ENCODE measurements at regions not wholly inside any gene's neighbourhood (a gene's known extent, or its start where the extent isn't known, plus 50 kb on each side); places are given as distances from the start of the nearest gene placed in this dataset.
"Not testable (repeated sequence)": the region's sequence is repeated elsewhere in the genome, so short reads cannot be mapped to it uniquely, and the experiment has no call there.

- ChIA-PET POLR2A (no interaction called here), CTCF (no interaction called here)
- H3K27me3 Mint-ChIP-seq (ENCODE audit: insufficient read depth, unreplicated experiment) = peaks cover 42% of the 10 kb centered on the region
- no TSS peak for BruUV-seq (replicated peaks)
- H3K27ac Mint-ChIP-seq (ENCODE audit: low read depth, unreplicated experiment) = no peak overlapping the region
- H3K36me3 Mint-ChIP-seq (ENCODE audit: insufficient read depth, unreplicated experiment) = no peaks in the 10 kb centered on the region
- DNase-seq (ENCODE audit: unreplicated experiment) = no peak
- TF ChIP-seq CTCF (IDR thresholded peaks at IDR 0.05; ENCODE audit: unreplicated experiment) = no peak
- H3K4me3 Mint-ChIP-seq (ENCODE audit: unreplicated experiment) = no peak overlapping the region
- intact Hi-C loops (cut with micrococcal nuclease) = no loop called here
- no peaks in the 10 kb centered on the region for H3K4me1 Mint-ChIP-seq (ENCODE audit: insufficient read depth, unreplicated experiment)
- H3K9me3 Mint-ChIP-seq (ENCODE audit: unreplicated experiment) = no peaks in the 10 kb centered on the region
These were observed 105.6 kb upstream of the ALDH3B2 start for GRCh38 chr11:67780056-67780455.

GRCh38 chr11:67779189-67779875 is 104.9 kb upstream of the ALDH3B2 start:
- H3K4me1 Mint-ChIP-seq (ENCODE audit: insufficient read depth, unreplicated experiment); H3K36me3 Mint-ChIP-seq (ENCODE audit: insufficient read depth, unreplicated experiment); intact Hi-C loops (cut with micrococcal nuclease); DNase-seq (ENCODE audit: unreplicated experiment); H3K9me3 Mint-ChIP-seq (ENCODE audit: unreplicated experiment); H3K27ac Mint-ChIP-seq (ENCODE audit: low read depth, unreplicated experiment); CTCF ChIA-PET; POLR2A ChIA-PET; H3K4me3 Mint-ChIP-seq (ENCODE audit: unreplicated experiment); BruUV-seq (replicated peaks): not testable (repeated sequence)
- H3K27me3 Mint-ChIP-seq (ENCODE audit: insufficient read depth, unreplicated experiment) = peaks cover 49% of the 10 kb centered on the region

GRCh38 chr11:67776852-67777520 is 102.6 kb upstream of the ALDH3B2 start:
- H3K27me3 Mint-ChIP-seq (ENCODE audit: insufficient read depth, unreplicated experiment) = peaks cover 72% of the 10 kb centered on the region

GRCh38 chr11:67774175-67774574 is 99.8 kb upstream of the ALDH3B2 start:
- H3K9me3 Mint-ChIP-seq (ENCODE audit: unreplicated experiment); H3K36me3 Mint-ChIP-seq (ENCODE audit: insufficient read depth, unreplicated experiment); POLR2A ChIA-PET; intact Hi-C loops (cut with micrococcal nuclease); DNase-seq (ENCODE audit: unreplicated experiment); CTCF ChIA-PET; H3K4me1 Mint-ChIP-seq (ENCODE audit: insufficient read depth, unreplicated experiment); BruUV-seq (replicated peaks); H3K27ac Mint-ChIP-seq (ENCODE audit: low read depth, unreplicated experiment); H3K4me3 Mint-ChIP-seq (ENCODE audit: unreplicated experiment): not testable (repeated sequence)
- peaks cover 67% of the 10 kb centered on the region for H3K27me3 Mint-ChIP-seq (ENCODE audit: insufficient read depth, unreplicated experiment)

More at GRCh38 chr11:67776852-67777520, 102.6 kb upstream of the ALDH3B2 start:
- H3K27ac Mint-ChIP-seq (ENCODE audit: low read depth, unreplicated experiment) = no peak overlapping the region
- no peaks in the 10 kb centered on the region for H3K4me1 Mint-ChIP-seq (ENCODE audit: insufficient read depth, unreplicated experiment)
- ChIA-PET POLR2A (interaction anchor here (0.7 kb wide), 1 partner anchor 1581 kb away, joined by 3 read pairs; no protein-coding TSS in a partner anchor), CTCF (interaction anchor here (0.8 kb wide), 1 partner anchor 205 kb away, joined by 3 read pairs; no protein-coding TSS in a partner anchor)
- BruUV-seq (replicated peaks) = no TSS peak
- intact Hi-C loops (cut with micrococcal nuclease) = no loop called here
- DNase-seq (ENCODE audit: unreplicated experiment) = no peak
- H3K9me3 Mint-ChIP-seq (ENCODE audit: unreplicated experiment) = no peaks in the 10 kb centered on the region
- TF ChIP-seq CTCF (IDR thresholded peaks at IDR 0.05; ENCODE audit: unreplicated experiment) = no peak
- no peak overlapping the region for H3K4me3 Mint-ChIP-seq (ENCODE audit: unreplicated experiment)
- no peaks in the 10 kb centered on the region for H3K36me3 Mint-ChIP-seq (ENCODE audit: insufficient read depth, unreplicated experiment)

- H3K4me1 Mint-ChIP-seq (ENCODE audit: insufficient read depth, unreplicated experiment); H3K4me3 Mint-ChIP-seq (ENCODE audit: unreplicated experiment); H3K27ac Mint-ChIP-seq (ENCODE audit: low read depth, unreplicated experiment); POLR2A ChIA-PET; H3K9me3 Mint-ChIP-seq (ENCODE audit: unreplicated experiment); H3K36me3 Mint-ChIP-seq (ENCODE audit: insufficient read depth, unreplicated experiment); BruUV-seq (replicated peaks); intact Hi-C loops (cut with micrococcal nuclease): not testable (repeated sequence)
- CTCF ChIA-PET = interaction anchor here (0.7 kb wide), 1 partner anchor 118 kb away, joined by 3 read pairs; no protein-coding TSS in a partner anchor
- H3K27me3 Mint-ChIP-seq (ENCODE audit: insufficient read depth, unreplicated experiment) = peaks cover 47% of the 10 kb centered on the region
- DNase-seq (ENCODE audit: unreplicated experiment) = peak; percentile 34
These were observed 93.7 kb upstream of the ALDH3B2 start for GRCh38 chr11:67768001-67768730.

GRCh38 chr11:67761211-67761610 is 86.8 kb upstream of the ALDH3B2 start:
- H3K27ac Mint-ChIP-seq (ENCODE audit: low read depth, unreplicated experiment); H3K4me1 Mint-ChIP-seq (ENCODE audit: insufficient read depth, unreplicated experiment); H3K9me3 Mint-ChIP-seq (ENCODE audit: unreplicated experiment); POLR2A ChIA-PET; H3K36me3 Mint-ChIP-seq (ENCODE audit: insufficient read depth, unreplicated experiment); H3K27me3 Mint-ChIP-seq (ENCODE audit: insufficient read depth, unreplicated experiment); DNase-seq (ENCODE audit: unreplicated experiment); BruUV-seq (replicated peaks); intact Hi-C loops (cut with micrococcal nuclease); H3K4me3 Mint-ChIP-seq (ENCODE audit: unreplicated experiment): not testable (repeated sequence)
- CTCF ChIA-PET = interaction anchor here (0.7 kb wide), 1 partner anchor 99 kb away, joined by 3 read pairs; no protein-coding TSS in a partner anchor

- H3K4me3 Mint-ChIP-seq (ENCODE audit: unreplicated experiment); H3K36me3 Mint-ChIP-seq (ENCODE audit: insufficient read depth, unreplicated experiment); POLR2A ChIA-PET; H3K9me3 Mint-ChIP-seq (ENCODE audit: unreplicated experiment); H3K27me3 Mint-ChIP-seq (ENCODE audit: insufficient read depth, unreplicated experiment); H3K27ac Mint-ChIP-seq (ENCODE audit: low read depth, unreplicated experiment); BruUV-seq (replicated peaks); intact Hi-C loops (cut with micrococcal nuclease); H3K4me1 Mint-ChIP-seq (ENCODE audit: insufficient read depth, unreplicated experiment); DNase-seq (ENCODE audit: unreplicated experiment); CTCF ChIA-PET: not testable (repeated sequence)
These were observed 84.9 kb upstream of the ALDH3B2 start for GRCh38 chr11:67759321-67759720.

Data from MCF 10A (cell line).